ENCODE measurements at regions not wholly inside any gene's neighbourhood (a gene's known extent, or its start where the extent isn't known, plus 50 kb on each side); places are given as distances from the start of the nearest gene placed in this dataset.

DNA sequence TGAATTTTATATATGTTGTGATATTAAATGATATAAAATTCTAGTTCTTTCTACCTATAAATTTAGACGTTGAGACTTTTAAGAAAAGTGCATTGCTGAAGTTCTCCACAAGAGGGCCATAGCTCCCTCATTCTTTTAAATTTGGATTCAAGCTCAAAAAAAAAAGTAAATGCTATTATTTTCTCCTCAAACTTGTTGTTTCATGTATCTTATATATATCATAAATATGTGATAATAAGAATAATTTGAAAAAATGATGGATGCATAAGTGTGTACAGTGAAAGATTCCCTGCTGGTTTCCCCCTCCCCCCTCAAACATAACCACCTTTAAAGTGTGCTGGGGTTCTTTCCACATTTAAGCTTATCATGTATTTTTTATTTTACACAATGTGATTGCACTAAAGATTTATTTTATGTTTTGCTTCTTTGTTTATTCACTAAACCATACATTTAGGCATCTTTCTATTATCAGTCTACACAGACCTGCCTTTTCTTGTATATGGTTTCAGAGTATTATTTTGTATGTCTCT, 769.4 kb upstream of the GOLIM4 start:
- TF ChIP-seq POLR2AphosphoS5 (IDR thresholded peaks at IDR 0.05; ENCODE audit: borderline replicate concordance, low read depth, low read length) (no peak), EZH2 (IDR thresholded peaks at IDR 0.05) (no peak), FOXP2 (optimal IDR thresholded peaks at IDR 0.05; ENCODE audit: control extremely low read depth, extremely low read length, insufficient read depth) (no peak)
